K562 (cell line): ENCODE measurements at regions not wholly inside any gene's neighbourhood (a gene's known extent, or its start where the extent isn't known, plus 50 kb on each side); places are given as distances from the start of the nearest gene placed in this dataset.

Source experiments
- ATAC-seq: fragments of 200-7000 bp; cut with Tn5 transposase; 3 replicates; pipeline ENCODE4 v1.9.1; 2020; ENCODE audit warnings: moderate library complexity
- BruUV-seq: library from RNA; stranded (reverse); fragments of 400-500 nt; replicated peaks from 2 replicates; lab custom pipeline; 2021; lab: Mats Ljungman, UMichigan
- CTCF ChIA-PET: fragments of 300-600 bp; formaldehyde crosslinking; extraction: SDS; loops from one replicate; lab custom pipeline; 2021; ENCODE audit warnings: low intra/inter-chr PET ratio; lab: Yijun Ruan, JAX
- POLR2A ChIA-PET: fragments of 300-600, 350-650 bp; sonication (Branson Sonifier 250); formaldehyde crosslinking; extraction: SDS; loops from one replicate; lab custom pipeline; 2021; ENCODE audit warnings: antibody characterized with exemption, inconsistent platforms; lab: Yijun Ruan, JAX
- DNase-seq, 4 experiments: peaks; one replicate each; pipeline versions ENCODE4 v3.0.0 to v3.0.0-alpha.2; 2011 to 2018; ENCODE audit warnings: low spot score in 3 of 4, mixed read lengths in 3 of 4; ENCODE audit errors: extremely low read depth in 1 of 4
- FAIRE-seq: peaks from 2 replicates; lab custom pipeline; 2011; peaks lifted over from hg19 to GRCh38; lab: Jason Lieb, UNC
- H2AFZ ChIP-seq: 2 replicates; pipeline ENCODE4 v1.6.0; 2011; ENCODE audit warnings: low read depth, low read length, control low read depth, inconsistent platforms
- H3K27ac ChIP-seq: fragments of 200-600 bp; 3 replicates; pipeline ENCODE4 v1.8.0; 2011; ENCODE audit warnings: low read depth, mild to moderate bottlenecking, control low read depth, inconsistent platforms, low read length, moderate library complexity, mixed read lengths; ENCODE audit errors: extremely low read depth
- H3K27me3 ChIP-seq, 2 experiments: fragments of 300-600 bp in 1 of 2; 2 replicates in 1 of 2; 3 replicates in 1 of 2; pipeline versions ENCODE4 v1.6.0 to v1.8.0; 2011; ENCODE audit warnings: inconsistent platforms in 2 of 2, low read length in 2 of 2, mild to moderate bottlenecking in 1 of 2, mixed read lengths in 1 of 2, moderate library complexity in 1 of 2; ENCODE audit not compliant: control insufficient read depth in 2 of 2, insufficient read depth in 2 of 2
- H3K36me3 ChIP-seq: fragments of 300-600 bp; 3 replicates; pipeline ENCODE4 v1.8.0; 2011; ENCODE audit warnings: mild to moderate bottlenecking, low read length, inconsistent platforms; ENCODE audit not compliant: control insufficient read depth, insufficient read depth
- H3K4me1 ChIP-seq, 2 experiments: fragments of 200-600 bp in 1 of 2; replicated peaks in 1 of 2; 2 replicates in 1 of 2; 3 replicates in 1 of 2; pipeline versions ENCODE4 v1.5.1 to v1.8.0; 2011; ENCODE audit warnings: inconsistent platforms in 2 of 2, low read length in 2 of 2, mild to moderate bottlenecking in 1 of 2, mixed read lengths in 1 of 2, moderate library complexity in 1 of 2; ENCODE audit not compliant: control insufficient read depth in 2 of 2, insufficient read depth in 2 of 2
- H3K4me2 ChIP-seq: 2 replicates; pipeline ENCODE4 v1.6.1; 2011; ENCODE audit warnings: low read length, control low read depth, inconsistent platforms, mixed read lengths; ENCODE audit not compliant: insufficient read depth
- H3K4me3 ChIP-seq: fragments of 200-600 bp; sonication (generic), shearing (Covaris generic); 2 replicates; pipeline ENCODE4 v1.5.1; 2016; ENCODE audit warnings: control low read depth, inconsistent platforms
- H3K79me2 ChIP-seq: fragments of 200-600 bp; 3 replicates; pipeline ENCODE4 v1.8.0; 2011; ENCODE audit warnings: low read length, inconsistent platforms; ENCODE audit not compliant: control insufficient read depth, insufficient read depth
- H3K9ac ChIP-seq, 2 experiments: 2 replicates each; pipeline versions ENCODE4 v1.6.0 to v1.6.1; 2011; ENCODE audit warnings: low read depth in 2 of 2, low read length in 2 of 2, control low read depth in 1 of 2, inconsistent platforms in 1 of 2, mild to moderate bottlenecking in 1 of 2, mixed read lengths in 1 of 2; ENCODE audit not compliant: insufficient read depth in 1 of 2
- H3K9me1 ChIP-seq: one replicate; pipeline ENCODE4 v1.6.0; 2011; ENCODE audit warnings: inconsistent platforms, mild to moderate bottlenecking, low read length, moderate library complexity; ENCODE audit not compliant: control insufficient read depth, insufficient read depth
- H3K9me3 ChIP-seq: replicated peaks from 2 replicates; pipeline ENCODE4 v1.5.1; 2011; ENCODE audit warnings: low read depth, low read length, inconsistent platforms; ENCODE audit not compliant: control insufficient read depth, insufficient read depth
- H4K20me1 ChIP-seq: replicated peaks from 2 replicates; pipeline ENCODE4 v1.6.1; 2011; ENCODE audit warnings: low read length, inconsistent platforms, mixed read lengths; ENCODE audit not compliant: control insufficient read depth, insufficient read depth
- HNRNPK ChIP-seq: fragments of 200-400 bp; formaldehyde crosslinking; IDR thresholded peaks from one replicate; pipeline ENCODE4 v1.6.1; 2018; ENCODE audit warnings: mild to moderate bottlenecking, low read depth, low read length; ENCODE audit not compliant: poor library complexity, severe bottlenecking
- KAT7 ChIP-seq: sonication (generic); formaldehyde crosslinking; IDR thresholded peaks from 2 replicates; pipeline ENCODE4 v1.8.0; 2022; ENCODE audit warnings: missing genetic modification reagents, mild to moderate bottlenecking, borderline replicate concordance
- NFIX ChIP-seq: fragments of 250-450 bp; sonication (Bioruptor Pico); IDR thresholded peaks from 2 replicates; pipeline ENCODE4 v1.4.0; 2020; ENCODE audit warnings: low read depth, mild to moderate bottlenecking, moderate library complexity
- TCF7L2 ChIP-seq: fragments of 150-350 bp; IDR thresholded peaks from 2 replicates; pipeline ENCODE4 v1.6.1; 2016; ENCODE audit warnings: low read depth, mild to moderate bottlenecking, low read length, moderate library complexity
- TEAD4 ChIP-seq, 2 experiments: sonication (generic) in 1 of 2; formaldehyde crosslinking in 1 of 2; IDR thresholded peaks; 2 replicates each; pipeline versions ENCODE4 v1.6.1 to v1.8.0; 2012 to 2022; ENCODE audit warnings: borderline replicate concordance in 1 of 2, inconsistent platforms in 1 of 2, low read length in 1 of 2, mild to moderate bottlenecking in 1 of 2, missing genetic modification reagents in 1 of 2
- ZNF668 ChIP-seq: fragments of 250-450 bp; sonication (Bioruptor Pico); IDR thresholded peaks from 2 replicates; pipeline ENCODE4 v1.8.0; 2022; ENCODE audit warnings: mild to moderate bottlenecking, inconsistent platforms
- ZNF79 ChIP-seq: fragments of 250-450 bp; sonication (Bioruptor Pico); IDR thresholded peaks from 2 replicates; pipeline ENCODE4 v1.4.0; 2020; ENCODE audit warnings: low read depth, mild to moderate bottlenecking, moderate library complexity
- WGBS: fragments of 100-300 bp; shearing (Covaris generic); methylation state at CpG from one replicate; pipeline ENCODE4 v1.1.6; 2016; ENCODE audit warnings: low coverage, mixed read lengths; ENCODE audit not compliant: insufficient coverage; ENCODE audit errors: missing lambda C conversion rate; 5-methylcytosine and 5-hydroxymethylcytosine counted together
- in situ Hi-C: fragments of 300-500 bp; cut with MboI; formaldehyde crosslinking; loops from 4 replicates; pipeline ENCODE4 v1.15.0; 2018; ENCODE audit warnings: inconsistent platforms, mixed read lengths
- intact Hi-C: fragments of 100-400 bp; cut with micrococcal nuclease; formaldehyde crosslinking; loops from 2 replicates; pipeline ENCODE4 v1.14.2; 2022
- TF ChIP-seq, protein P1 (sequence below): sonication (generic); formaldehyde crosslinking; IDR thresholded peaks from 2 replicates; pipeline ENCODE4 v1.8.0; 2023; ENCODE audit warnings: mild to moderate bottlenecking, missing genetic modification reagents
- TF ChIP-seq, protein P2 (sequence below): fragments of 250-450 bp; sonication (Bioruptor Pico); IDR thresholded peaks from 2 replicates; pipeline ENCODE4 v1.8.0; 2021; ENCODE audit warnings: borderline replicate concordance, mild to moderate bottlenecking, moderate library complexity; ENCODE audit not compliant: poor library complexity, severe bottlenecking

DNA sequence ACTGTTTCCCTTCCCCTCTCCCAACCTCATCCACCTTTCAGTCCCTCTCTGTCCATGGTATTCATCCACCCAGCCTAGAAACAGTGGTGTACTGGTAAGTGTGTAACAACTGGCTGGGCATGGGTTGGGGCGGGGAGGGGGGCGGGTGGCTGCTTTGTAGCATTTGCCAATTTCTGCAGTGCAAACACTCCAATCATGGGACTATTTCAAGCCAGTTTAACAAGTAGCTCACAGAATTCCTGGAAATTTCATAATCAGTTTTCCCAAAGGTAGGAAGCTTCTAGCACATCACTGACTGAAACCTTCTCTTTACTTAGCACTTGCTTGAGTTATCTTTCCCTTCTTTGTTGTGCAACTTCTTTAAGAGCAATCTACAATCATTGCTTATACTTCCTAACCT lies 100.8 kb upstream of the WASF3 start:
- no peak overlapping the region for H3K9ac ChIP-seq
- FAIRE-seq (no peak), ATAC-seq (no peak), DNase-seq (no peak)
- H3K27me3 ChIP-seq = no peaks in the 10 kb centered on the region; a peak in 1 of 5 replicates
- H3K27ac ChIP-seq = no peak overlapping the region
- intact Hi-C loops = no loop called here
- H3K4me2 ChIP-seq = no peak overlapping the region
- in situ Hi-C loops = no loop called here
- H4K20me1 ChIP-seq = no peaks in the 10 kb centered on the region
- H3K36me3 ChIP-seq = no peaks in the 10 kb centered on the region
- H2AFZ ChIP-seq = no peak overlapping the region
- TF ChIP-seq TCF7L2 (no peak), HNRNPK (no peak), TEAD4 (IDR thresholded peaks at IDR 0.05; ENCODE audit: low read length) (no peak), TEAD4 (CRISPR knock-in tag; IDR thresholded peaks at IDR 0.05; ENCODE audit: borderline replicate concordance) (no peak), ZNF79 (no peak), ZNF668 (CRISPR knock-in tag) (no peak), KAT7 (CRISPR knock-in tag) (no peak), NFIX (no peak)
- TF ChIP-seq, protein P1, sequence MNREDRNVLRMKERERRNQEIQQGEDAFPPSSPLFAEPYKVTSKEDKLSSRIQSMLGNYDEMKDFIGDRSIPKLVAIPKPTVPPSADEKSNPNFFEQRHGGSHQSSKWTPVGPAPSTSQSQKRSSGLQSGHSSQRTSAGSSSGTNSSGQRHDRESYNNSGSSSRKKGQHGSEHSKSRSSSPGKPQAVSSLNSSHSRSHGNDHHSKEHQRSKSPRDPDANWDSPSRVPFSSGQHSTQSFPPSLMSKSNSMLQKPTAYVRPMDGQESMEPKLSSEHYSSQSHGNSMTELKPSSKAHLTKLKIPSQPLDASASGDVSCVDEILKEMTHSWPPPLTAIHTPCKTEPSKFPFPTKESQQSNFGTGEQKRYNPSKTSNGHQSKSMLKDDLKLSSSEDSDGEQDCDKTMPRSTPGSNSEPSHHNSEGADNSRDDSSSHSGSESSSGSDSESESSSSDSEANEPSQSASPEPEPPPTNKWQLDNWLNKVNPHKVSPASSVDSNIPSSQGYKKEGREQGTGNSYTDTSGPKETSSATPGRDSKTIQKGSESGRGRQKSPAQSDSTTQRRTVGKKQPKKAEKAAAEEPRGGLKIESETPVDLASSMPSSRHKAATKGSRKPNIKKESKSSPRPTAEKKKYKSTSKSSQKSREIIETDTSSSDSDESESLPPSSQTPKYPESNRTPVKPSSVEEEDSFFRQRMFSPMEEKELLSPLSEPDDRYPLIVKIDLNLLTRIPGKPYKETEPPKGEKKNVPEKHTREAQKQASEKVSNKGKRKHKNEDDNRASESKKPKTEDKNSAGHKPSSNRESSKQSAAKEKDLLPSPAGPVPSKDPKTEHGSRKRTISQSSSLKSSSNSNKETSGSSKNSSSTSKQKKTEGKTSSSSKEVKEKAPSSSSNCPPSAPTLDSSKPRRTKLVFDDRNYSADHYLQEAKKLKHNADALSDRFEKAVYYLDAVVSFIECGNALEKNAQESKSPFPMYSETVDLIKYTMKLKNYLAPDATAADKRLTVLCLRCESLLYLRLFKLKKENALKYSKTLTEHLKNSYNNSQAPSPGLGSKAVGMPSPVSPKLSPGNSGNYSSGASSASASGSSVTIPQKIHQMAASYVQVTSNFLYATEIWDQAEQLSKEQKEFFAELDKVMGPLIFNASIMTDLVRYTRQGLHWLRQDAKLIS (CRISPR knock-in tag) = no peak
- TF ChIP-seq, protein P2, sequence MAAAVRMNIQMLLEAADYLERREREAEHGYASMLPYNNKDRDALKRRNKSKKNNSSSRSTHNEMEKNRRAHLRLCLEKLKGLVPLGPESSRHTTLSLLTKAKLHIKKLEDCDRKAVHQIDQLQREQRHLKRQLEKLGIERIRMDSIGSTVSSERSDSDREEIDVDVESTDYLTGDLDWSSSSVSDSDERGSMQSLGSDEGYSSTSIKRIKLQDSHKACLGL (CRISPR knock-in tag) = no peak
- no TSS peak for BruUV-seq
- H3K4me1 ChIP-seq = no peaks in the 10 kb centered on the region
- ChIA-PET POLR2A (interaction anchor here (1.6 kb wide), 1 partner anchor 11 kb away, joined by 4 read pairs; no protein-coding TSS in a partner anchor), CTCF (no interaction called here)
- H3K4me3 ChIP-seq = no peak overlapping the region
- H3K79me2 ChIP-seq = no peaks in the 10 kb centered on the region
- H3K9me1 ChIP-seq = no peaks in the 10 kb centered on the region
- no CpG with 5 or more reads among the region's 2 CpGs for WGBS
- H3K9me3 ChIP-seq = no peaks in the 10 kb centered on the region
